NCI-H82 (cell line): ENCODE measurements at regions not wholly inside any gene's neighbourhood (a gene's known extent, or its start where the extent isn't known, plus 50 kb on each side); places are given as distances from the start of the nearest gene placed in this dataset.
A peak's percentile ranks its signal among the peaks of the same experiment; 100 is the strongest.

Experiments
- DNase-seq: peaks from one replicate; lab custom pipeline; 2025; lab: John Stamatoyannopoulos, UW

GRCh38 chr20:39911497-39911896 is 777.5 kb downstream of the MAFB start:
- no peak for DNase-seq

DNA sequence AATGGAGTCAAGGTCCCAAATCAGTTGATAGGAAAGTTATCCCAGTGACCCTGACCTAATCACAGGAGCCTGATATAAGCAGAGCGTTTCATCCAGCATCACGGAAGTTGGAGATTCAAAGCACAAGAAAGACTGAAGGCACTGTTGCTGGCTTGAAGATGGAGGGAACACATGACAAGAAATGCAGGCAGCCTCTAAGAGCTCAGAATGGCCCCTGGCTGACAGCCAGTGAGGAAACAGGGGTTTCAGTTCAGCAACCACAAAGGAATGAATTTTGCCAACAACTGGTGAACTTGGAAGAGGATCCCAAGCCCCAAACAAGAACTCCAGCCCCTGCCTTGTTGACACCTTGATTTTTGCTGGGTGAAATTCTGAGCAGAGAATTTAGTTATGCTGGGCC is 778.5 kb downstream of the MAFB start:
- no peak for DNase-seq

GRCh38 chr20:39909447-39909846 is 779.6 kb downstream of the MAFB start:
- no peak for DNase-seq

DNA sequence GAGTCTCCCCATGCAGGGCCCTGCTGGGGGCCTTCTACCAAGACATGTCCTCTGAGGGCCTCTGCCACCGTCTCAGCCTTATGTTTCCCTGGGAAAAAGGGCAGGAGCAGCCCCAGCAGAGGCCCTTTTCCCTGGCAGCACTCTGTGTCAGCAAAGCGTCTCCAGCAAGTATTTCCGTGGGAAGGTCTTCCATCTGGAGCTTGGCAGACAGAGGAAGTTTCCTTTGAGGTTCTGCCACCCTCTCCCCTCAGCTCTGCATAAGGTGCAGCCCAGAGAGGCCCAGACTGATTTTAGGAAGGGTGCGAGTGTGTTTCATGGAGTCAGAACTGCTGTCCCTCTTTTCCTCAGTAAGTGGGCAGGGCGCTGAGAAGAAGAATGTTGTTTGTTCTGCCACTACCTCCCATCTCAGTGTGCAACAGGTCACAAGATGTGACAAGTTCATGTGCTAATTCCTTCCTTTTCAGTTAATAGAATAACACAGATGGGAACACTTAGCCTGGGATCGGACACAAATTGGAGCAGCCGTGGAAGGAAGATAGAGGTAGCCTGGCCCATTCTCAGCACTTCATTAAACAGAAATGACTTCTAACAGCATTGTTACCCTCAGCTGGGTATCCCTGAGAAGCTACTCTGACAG is 784.4 kb downstream of the MAFB start:
- DNase-seq, result no peak

DNA sequence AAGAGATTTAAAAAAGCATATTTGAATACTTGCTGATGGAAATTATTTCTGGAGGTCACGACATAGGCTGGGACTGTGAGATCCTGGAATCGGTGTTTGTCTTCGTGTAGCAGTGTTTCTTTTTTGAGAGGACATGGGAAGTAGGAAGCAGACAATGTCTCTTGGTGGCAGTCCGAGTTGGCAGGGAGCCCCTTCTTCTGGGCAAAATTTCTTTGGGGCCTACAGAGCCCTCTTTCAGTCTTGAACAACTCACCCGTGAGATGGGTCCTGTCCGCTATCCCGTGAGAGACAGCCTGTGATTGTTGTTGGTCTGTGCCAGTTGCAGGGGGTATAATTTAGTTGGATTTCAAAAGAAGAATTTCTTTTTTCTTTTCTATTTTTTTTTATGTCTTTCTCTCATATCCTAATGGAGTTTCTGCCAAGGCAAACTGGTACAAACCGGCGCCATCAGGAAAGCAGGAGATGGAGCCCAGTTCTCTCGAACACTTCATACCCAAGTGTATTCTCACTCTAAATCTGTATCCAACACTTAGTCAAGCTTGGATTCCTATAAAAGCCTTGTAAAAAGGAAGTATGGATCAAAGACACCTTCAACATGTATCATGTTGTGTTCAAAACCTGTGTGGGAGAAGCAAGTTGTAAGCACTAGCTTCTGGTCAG is 785.1 kb downstream of the MAFB start:
- DNase-seq, result no peak

GRCh38 chr20:39899881-39900280 is 789.2 kb downstream of the MAFB start:
- no peak for DNase-seq

DNA sequence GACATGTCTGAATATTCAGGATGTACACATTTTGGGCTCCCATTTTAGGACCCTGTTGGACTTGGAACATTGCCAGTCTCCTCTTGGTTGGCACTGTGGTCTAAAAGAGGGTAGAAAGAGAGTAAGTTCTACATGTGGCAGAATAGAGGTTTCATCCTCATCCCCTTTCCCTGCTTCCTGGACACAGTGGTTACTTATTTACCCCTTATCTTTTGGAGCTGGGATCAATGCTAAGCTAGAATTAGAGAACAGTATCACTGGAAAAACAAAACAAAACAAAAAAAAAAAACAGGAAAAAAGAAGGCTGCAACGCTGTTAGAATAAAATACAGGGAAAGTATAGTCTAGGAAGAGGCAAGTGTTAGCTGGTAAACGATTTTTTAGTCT is 790.6 kb downstream of the MAFB start:
- DNase-seq, result no peak

DNA sequence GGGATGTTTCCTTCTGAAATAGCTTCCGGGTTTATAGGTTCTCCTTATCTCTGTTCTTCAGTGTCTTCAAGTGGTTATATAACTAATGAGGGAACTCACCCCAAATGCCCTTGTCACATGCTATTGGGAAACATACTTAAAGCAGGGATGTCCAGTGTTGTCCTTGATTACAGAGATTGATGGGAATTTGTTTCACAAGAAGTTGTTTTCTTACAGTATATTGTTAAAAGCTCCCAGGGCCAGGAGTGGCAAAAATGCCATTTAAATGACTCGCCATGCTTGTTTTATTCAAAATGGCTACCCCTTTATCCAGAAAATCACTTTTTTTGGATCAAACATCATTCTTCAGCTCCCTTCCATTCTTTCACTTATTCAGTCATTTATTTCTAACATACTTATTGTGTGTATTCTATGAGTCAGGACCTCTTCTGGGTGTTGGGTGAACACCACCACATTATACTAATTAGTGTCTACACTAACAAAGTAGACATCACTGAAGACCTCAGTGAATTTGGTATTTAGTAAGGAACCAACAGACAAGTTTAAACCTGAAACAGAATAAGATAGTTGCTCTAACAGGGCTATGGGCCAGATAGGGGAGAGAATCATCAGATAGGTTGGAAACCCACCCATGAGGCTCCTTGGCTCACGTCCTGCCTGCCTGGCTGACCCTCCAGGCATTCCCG is 791.1 kb downstream of the MAFB start:
- no peak for DNase-seq

DNA sequence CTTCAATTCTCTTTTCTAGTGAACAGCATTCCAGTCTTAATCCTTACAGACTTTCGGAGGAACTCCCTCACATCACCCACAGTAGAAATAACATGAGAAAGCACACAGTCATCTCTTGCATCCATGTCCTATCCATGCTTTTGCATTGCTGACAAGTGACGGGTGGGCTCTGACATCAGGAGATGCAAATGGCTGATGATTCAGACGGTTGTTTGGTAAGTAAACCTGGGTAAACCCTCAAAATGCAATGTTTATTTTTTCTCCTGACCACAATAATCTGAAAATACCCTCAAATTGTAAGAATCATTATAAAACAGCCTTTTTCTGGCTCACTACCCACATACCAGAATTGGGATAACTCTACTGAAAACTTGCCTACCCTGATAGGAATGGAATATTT is 792.0 kb downstream of the MAFB start:
- no peak for DNase-seq

DNA sequence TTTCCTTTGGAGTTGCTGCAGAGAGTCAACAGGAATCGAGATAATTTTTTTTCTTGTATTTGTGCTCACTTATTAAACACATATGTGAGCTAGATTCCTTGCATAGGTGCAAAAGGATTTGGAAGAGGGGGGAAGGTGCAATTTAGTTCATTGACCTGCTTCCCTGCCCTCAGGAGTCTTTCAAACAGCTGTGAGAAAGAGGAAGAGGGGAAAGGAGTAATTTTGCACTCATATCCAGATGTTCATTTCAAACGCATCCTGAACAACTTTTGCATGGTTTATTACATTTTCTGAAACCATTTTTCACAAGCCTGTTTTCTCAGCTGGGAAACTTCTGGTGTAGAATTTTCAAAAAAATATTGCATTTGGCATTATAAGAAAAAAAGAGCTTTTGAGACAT is 795.0 kb downstream of the MAFB start:
- DNase-seq, result no peak

DNA sequence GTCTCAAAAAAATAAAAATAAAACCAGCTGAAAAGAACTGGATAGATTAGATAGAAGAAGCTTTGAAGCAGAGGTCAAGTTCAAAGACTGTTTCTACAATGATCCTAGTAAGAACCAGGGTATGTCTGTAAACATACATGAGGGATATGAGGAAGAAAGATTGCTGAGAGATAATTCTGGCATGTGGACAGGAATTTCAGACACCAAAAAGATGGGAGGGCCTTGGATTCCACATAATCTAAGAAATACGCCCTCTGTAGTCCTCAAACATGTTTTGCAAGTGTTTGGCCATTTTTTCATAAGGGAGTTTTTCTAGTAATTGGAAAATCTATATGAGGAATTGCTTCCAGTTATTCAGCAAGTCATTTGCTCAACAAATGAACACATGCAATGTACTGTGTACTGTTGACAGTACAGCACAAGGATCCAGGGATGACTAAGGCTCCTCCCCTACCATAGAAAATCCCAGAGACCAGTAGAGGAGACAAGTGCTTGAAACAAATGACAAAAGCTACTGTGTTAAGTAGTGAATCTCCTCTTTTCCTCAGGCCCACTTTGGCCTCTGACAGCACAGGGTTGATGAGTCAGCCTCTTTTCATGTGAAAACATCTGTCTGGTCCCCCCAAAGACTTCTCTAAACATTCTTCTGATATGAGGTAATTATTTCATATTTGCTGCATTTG is 795.9 kb downstream of the MAFB start:
- no peak for DNase-seq

GRCh38 chr20:39890697-39891096 is 798.3 kb downstream of the MAFB start:
- DNase-seq, result no peak

DNA sequence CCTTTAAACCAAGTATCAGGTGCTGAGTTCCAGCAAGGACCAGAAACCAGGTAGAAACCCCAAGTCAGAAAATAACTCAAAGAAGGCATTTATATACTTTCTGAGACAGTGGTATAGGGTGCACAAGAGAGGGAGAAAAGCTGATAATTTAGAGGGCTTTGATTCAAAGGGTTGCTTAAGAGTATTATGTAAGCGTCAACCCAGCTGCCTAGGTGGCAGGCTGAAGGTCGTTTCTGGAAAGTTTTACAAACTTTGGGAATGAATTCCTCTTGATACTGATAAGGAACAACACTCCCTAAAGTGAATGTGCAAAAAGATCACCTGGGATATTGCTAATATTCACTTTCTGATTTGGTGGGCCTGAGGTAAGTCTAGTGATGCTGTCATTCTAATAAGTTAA is 800.7 kb downstream of the MAFB start:
- DNase-seq, result no peak

- DNase-seq, result no peak
Observed at GRCh38 chr20:39886650-39887190, 802.3 kb downstream of the MAFB start.

DNA sequence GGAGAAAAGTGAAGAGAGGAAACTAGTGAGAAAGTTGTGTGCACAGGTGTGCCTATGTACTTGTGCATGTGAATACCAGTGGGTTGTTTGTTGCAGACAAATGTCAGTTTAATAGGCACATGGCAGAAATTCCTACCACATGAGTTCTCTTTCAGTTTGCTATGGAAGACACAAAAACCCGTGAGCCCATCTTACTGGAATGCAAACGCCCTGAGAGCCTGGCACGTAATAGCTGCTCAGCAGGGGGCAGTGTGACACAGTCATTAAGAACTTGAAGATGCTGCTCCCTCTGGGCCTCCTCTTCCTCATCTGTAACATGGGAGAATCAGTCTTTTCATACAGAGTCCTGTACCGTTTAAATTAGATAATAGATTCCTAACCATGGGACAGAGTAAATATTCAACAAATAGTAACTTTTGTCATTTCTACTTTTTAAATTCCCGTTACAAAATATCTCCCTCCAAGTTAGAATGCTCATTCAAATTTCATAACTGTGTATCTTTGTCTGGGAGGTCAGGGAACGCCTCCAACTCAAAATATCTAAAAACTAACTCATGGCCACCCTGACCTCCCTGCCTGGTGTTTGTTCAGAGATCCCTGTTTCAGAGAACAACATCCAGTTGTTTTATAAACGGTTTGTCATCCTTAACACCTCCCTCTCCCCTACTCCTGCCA is 802.9 kb downstream of the MAFB start:
- peak; percentile 87 for DNase-seq

- no peak for DNase-seq
Observed at GRCh38 chr20:39882806-39883205, 806.2 kb downstream of the MAFB start.

DNA sequence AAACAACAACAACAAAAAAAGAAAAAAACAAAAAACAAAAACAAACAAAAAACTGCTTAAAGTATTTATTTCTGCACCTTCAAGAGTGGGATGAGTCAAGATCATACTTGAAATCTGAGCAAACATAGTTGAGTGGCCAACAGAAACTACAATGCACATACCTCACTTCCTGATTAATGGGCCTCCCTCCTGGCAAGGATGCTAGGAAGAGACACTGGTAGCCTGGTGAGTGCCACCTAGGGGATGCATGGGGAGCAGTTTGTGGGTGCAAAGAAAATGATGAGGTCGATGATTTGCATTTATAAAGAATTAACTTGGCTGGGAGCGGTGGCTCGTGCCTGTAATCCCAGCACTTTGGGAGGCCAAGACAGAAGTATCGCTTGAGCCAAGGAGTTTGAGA is 808.1 kb downstream of the MAFB start:
- peak; percentile 42 for DNase-seq

- no peak for DNase-seq
Observed at GRCh38 chr20:39879296-39879695, 809.7 kb downstream of the MAFB start.

DNA sequence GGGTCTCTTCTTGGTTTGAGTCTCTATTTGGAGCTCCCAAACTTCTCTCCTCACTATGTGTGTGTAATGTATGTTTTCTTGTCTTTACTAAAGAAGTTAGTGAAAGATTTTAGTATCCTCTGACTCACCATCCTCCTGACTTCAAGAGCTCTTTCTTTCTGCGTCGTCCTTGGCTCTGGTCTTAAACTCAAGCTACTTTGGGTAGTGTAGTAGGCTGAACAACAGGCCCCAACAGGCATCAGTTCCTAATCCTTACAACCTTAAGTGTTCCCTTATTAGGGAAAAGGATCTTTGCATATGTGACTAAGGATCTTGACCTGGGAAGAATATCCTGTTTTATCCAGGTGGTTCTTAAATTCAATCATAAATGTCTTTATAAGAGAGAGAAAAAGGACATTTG is 810.2 kb downstream of the MAFB start:
- DNase-seq, result no peak

- no peak for DNase-seq
Observed at GRCh38 chr20:39878320-39878719, 810.7 kb downstream of the MAFB start.

- DNase-seq, result no peak
Observed at GRCh38 chr20:39877788-39878187, 811.2 kb downstream of the MAFB start.

- no peak for DNase-seq
Observed at GRCh38 chr20:39876976-39877635, 811.9 kb downstream of the MAFB start.
